Fibroblast of lung (primary cell): ENCODE measurements at regions not wholly inside any gene's neighbourhood (a gene's known extent, or its start where the extent isn't known, plus 50 kb on each side); places are given as distances from the start of the nearest gene placed in this dataset.

Experiments
- CTCF ChIP-seq, 2 donors: IDR thresholded peaks in 1 of 2; conservative IDR thresholded peaks in 1 of 2; 1 replicate in 1 of 2; 2 replicates in 1 of 2; pipeline ENCODE4 v1.5.1; 2011 to 2012; ENCODE audit warnings: low read length in 2 of 2, control low read depth in 1 of 2, inconsistent platforms in 1 of 2, low read depth in 1 of 2, mild to moderate bottlenecking in 1 of 2
- EZH2 ChIP-seq: IDR thresholded peaks from 2 replicates; pipeline ENCODE4 v1.5.1; 2012; ENCODE audit warnings: low read length, control low read depth, mild to moderate bottlenecking; ENCODE audit errors: missing control alignments

DNA sequence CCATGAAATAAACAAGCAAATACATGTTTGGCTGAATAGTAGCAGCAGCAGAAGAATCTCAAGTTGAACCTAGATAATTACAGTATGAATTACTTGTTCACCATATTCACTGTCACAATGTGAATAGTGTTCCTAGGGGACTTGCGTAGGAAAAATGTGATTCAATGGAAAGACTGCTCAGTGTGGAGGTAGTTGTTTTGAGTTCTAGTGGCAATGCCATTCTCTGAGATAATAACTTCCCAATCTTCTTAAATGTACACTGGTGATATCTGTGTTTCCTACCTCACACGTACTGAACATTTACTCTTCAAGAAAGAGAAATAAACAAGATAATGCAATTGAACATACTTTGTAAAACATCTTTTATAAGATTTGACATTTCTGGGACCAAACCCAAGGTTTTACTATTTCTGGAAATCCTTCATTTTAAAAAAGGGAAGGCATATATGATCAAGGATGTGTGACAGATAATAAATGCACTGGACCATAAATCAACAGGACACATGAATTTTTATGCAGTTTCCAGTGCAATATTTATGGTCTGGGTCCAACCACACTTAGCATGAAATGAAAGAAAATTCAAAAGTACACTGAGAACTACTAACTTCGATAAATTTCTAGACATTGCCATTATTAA is 598.3 kb upstream of the ZNF385D start:
- no peak for TF ChIP-seq EZH2
- TF ChIP-seq CTCF (conservative IDR thresholded peaks at IDR 0.05 in 1 of 2, IDR thresholded peaks at IDR 0.05 in 1 of 2; ENCODE audit: low read depth in 1 of 2, low read length in 2 of 2): no peak
